ENCODE measurements at regions not wholly inside any gene's neighbourhood (a gene's known extent, or its start where the extent isn't known, plus 50 kb on each side); places are given as distances from the start of the nearest gene placed in this dataset.

DNA sequence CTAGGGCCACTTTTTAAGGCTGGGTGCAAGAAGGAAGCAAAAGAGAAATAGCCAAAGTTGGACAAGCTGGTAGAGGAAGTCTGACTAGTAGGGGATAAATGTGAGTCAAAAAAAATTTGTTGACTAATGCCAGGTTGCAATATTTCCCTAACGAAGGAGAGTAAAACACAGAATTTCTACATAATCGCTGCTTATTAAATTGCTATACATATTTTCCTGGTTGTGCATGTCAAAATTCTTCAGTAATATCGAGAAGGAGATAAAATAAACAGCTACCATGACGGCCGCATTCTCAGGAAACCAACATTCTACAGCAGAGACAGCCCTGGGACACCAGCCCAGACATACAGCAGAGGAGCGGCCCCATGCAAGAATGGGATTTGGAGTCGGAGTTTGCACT, 148.3 kb downstream of the ESM1 start:
- TF ChIP-seq RAD21 (IDR thresholded peaks at IDR 0.05; ENCODE audit: low read depth) (no peak), TCF12 (IDR thresholded peaks at IDR 0.05; ENCODE audit: low read depth) (no peak), CREB1 (IDR thresholded peaks at IDR 0.05; ENCODE audit: low read depth) (no peak), YY1 (IDR thresholded peaks at IDR 0.05; ENCODE audit: low read depth) (no peak)
- TF ChIP-seq, protein P1, sequence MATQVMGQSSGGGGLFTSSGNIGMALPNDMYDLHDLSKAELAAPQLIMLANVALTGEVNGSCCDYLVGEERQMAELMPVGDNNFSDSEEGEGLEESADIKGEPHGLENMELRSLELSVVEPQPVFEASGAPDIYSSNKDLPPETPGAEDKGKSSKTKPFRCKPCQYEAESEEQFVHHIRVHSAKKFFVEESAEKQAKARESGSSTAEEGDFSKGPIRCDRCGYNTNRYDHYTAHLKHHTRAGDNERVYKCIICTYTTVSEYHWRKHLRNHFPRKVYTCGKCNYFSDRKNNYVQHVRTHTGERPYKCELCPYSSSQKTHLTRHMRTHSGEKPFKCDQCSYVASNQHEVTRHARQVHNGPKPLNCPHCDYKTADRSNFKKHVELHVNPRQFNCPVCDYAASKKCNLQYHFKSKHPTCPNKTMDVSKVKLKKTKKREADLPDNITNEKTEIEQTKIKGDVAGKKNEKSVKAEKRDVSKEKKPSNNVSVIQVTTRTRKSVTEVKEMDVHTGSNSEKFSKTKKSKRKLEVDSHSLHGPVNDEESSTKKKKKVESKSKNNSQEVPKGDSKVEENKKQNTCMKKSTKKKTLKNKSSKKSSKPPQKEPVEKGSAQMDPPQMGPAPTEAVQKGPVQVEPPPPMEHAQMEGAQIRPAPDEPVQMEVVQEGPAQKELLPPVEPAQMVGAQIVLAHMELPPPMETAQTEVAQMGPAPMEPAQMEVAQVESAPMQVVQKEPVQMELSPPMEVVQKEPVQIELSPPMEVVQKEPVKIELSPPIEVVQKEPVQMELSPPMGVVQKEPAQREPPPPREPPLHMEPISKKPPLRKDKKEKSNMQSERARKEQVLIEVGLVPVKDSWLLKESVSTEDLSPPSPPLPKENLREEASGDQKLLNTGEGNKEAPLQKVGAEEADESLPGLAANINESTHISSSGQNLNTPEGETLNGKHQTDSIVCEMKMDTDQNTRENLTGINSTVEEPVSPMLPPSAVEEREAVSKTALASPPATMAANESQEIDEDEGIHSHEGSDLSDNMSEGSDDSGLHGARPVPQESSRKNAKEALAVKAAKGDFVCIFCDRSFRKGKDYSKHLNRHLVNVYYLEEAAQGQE (IDR thresholded peaks at IDR 0.05; ENCODE audit: low read depth), result no peak

DNA sequence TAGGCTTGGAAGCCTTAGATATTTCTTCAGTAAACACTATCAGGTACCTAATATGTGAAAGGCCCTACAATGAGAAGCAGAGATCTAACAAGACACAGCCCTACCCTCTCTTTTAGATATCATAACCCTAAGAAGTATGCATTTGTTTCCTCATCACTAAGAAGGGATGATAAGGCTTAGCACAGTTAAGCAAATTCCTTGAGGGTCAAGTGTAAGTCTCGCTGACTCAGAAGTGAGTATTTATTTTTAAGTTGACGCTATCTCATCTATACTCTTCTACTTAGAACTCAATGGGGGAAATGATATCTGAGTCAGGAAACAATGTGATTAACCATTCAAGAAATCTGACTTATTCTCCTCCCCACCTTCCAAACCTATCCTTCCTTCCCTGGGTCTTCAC, 149.7 kb downstream of the ESM1 start:
- TF ChIP-seq EGR1 (IDR thresholded peaks at IDR 0.05), result no peak
- TF ChIP-seq RAD21 (IDR thresholded peaks at IDR 0.05; ENCODE audit: low read depth), result no peak
- no peak for TF ChIP-seq CEBPB (IDR thresholded peaks at IDR 0.05)
- TF ChIP-seq, protein P2, sequence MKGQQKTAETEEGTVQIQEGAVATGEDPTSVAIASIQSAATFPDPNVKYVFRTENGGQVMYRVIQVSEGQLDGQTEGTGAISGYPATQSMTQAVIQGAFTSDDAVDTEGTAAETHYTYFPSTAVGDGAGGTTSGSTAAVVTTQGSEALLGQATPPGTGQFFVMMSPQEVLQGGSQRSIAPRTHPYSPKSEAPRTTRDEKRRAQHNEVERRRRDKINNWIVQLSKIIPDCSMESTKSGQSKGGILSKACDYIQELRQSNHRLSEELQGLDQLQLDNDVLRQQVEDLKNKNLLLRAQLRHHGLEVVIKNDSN (IDR thresholded peaks at IDR 0.05), result no peak
- no peak for TF ChIP-seq YY1 (IDR thresholded peaks at IDR 0.05; ENCODE audit: low read depth)
- no peak for TF ChIP-seq ZBTB7A (IDR thresholded peaks at IDR 0.05; ENCODE audit: low read depth)
- TF ChIP-seq, protein P1 (IDR thresholded peaks at IDR 0.05; ENCODE audit: low read depth), result no peak
- TF ChIP-seq TEAD4 (IDR thresholded peaks at IDR 0.05), result no peak

DNA sequence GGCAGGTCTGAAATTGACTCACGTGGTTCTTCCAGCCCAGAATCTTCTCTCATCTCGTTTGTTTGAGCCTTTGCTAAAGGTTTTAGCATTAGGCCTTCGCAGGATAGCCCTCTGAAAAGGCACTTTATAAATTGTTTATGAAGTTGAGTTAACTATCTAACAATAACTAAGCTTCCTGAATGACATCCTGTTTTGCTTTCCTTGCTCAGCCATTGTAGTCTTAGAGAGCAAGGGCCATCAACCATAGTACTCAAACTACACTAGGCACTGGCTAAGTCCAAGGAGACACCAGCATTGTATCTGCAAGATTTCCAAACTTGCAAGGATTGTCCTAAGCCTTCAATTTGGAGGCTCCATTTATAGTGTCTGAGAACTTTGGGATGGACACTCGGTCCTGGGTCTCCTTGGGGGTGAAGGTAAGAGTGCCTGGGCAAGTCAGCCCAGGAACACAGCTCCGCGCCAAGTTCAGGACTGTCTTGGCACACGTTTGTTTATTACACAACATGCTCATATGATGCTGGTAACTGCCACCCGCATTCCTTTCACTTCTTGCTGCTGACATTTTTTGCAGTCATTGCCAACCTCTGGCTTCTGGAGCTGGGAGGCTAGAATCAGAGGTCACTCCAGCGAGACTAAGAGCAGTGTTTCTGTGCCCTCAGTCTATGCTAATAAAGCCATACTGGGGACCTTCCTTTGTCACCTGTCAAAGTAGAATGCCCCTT, 151.1 kb downstream of the ESM1 start:
- TF ChIP-seq TAF1 (IDR thresholded peaks at IDR 0.05; ENCODE audit: low read depth) (no peak), RAD21 (IDR thresholded peaks at IDR 0.05; ENCODE audit: low read depth) (no peak), CEBPB (IDR thresholded peaks at IDR 0.05) (no peak), EGR1 (IDR thresholded peaks at IDR 0.05) (no peak), FOXM1 (IDR thresholded peaks at IDR 0.05; ENCODE audit: borderline replicate concordance, low read depth) (no peak), TCF12 (IDR thresholded peaks at IDR 0.05; ENCODE audit: low read depth) (no peak), TEAD4 (IDR thresholded peaks at IDR 0.05) (no peak), CREB1 (IDR thresholded peaks at IDR 0.05; ENCODE audit: low read depth) (no peak), NFIC (IDR thresholded peaks at IDR 0.05) (no peak), ZBTB7A (IDR thresholded peaks at IDR 0.05; ENCODE audit: low read depth) (no peak), EP300 (IDR thresholded peaks at IDR 0.05; ENCODE audit: borderline replicate concordance) (no peak)
- TF ChIP-seq, protein P3, sequence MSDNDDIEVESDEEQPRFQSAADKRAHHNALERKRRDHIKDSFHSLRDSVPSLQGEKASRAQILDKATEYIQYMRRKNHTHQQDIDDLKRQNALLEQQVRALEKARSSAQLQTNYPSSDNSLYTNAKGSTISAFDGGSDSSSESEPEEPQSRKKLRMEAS (IDR thresholded peaks at IDR 0.05), result no peak

DNA sequence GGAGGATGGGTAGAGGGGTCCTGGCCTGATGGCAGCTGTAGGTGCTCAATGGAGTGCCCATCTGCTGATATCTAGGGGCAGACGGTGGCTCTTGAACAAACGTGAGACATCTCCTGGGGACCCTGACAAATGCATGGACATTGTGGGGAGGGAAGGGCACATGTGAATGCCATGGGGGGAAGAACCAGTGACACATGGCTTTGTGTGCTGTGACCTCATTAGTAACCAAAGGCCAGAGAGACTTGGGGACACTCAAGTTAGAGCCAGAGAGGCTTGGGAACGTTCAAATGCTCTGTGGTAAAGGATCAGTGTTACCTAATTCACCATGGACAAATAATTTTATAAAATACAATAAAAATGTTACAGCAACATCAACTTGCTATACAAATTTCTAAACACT, 151.8 kb downstream of the ESM1 start:
- TF ChIP-seq TCF12 (IDR thresholded peaks at IDR 0.05; ENCODE audit: low read depth), result no peak
- TF ChIP-seq, protein P3 (IDR thresholded peaks at IDR 0.05), result no peak
- no peak for TF ChIP-seq YY1 (IDR thresholded peaks at IDR 0.05; ENCODE audit: low read depth)
- TF ChIP-seq CREB1 (IDR thresholded peaks at IDR 0.05; ENCODE audit: low read depth), result no peak
- TF ChIP-seq CEBPB (IDR thresholded peaks at IDR 0.05), result no peak
- TF ChIP-seq, protein P2 (IDR thresholded peaks at IDR 0.05), result no peak
- no peak for TF ChIP-seq TEAD4 (IDR thresholded peaks at IDR 0.05)
- TF ChIP-seq EP300 (IDR thresholded peaks at IDR 0.05; ENCODE audit: borderline replicate concordance), result no peak
- TF ChIP-seq NFIC (IDR thresholded peaks at IDR 0.05), result no peak
- TF ChIP-seq, protein P1 (IDR thresholded peaks at IDR 0.05; ENCODE audit: low read depth), result no peak
- TF ChIP-seq TAF1 (IDR thresholded peaks at IDR 0.05; ENCODE audit: low read depth), result no peak

DNA sequence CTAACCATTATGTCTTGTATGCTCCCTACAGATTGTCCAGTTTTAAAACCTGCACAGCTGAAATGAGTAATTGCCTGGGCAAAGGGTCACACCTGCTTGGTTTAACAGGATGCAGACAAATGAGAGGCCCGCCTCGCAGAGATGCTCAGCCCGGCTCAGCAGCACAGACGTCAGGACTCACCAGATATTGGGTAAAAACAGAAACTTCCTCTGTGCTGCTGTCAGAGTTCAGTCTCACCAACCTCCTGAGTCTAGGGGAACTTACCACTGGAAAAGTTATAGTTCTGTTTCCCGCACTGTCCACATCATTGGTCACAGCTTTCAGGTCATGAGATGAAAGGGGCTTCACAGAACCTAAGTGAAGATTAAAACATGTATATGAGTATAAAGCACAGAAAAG, 152.5 kb downstream of the ESM1 start:
- TF ChIP-seq, protein P2 (IDR thresholded peaks at IDR 0.05), result no peak
- TF ChIP-seq TCF12 (IDR thresholded peaks at IDR 0.05; ENCODE audit: low read depth), result no peak
- no peak for TF ChIP-seq CREB1 (IDR thresholded peaks at IDR 0.05; ENCODE audit: low read depth)
- no peak for TF ChIP-seq CEBPB (IDR thresholded peaks at IDR 0.05)
- no peak for TF ChIP-seq FOXM1 (IDR thresholded peaks at IDR 0.05; ENCODE audit: borderline replicate concordance, low read depth)
